Bronchial epithelial cell (primary cell): ENCODE measurements at regions not wholly inside any gene's neighbourhood (a gene's known extent, or its start where the extent isn't known, plus 50 kb on each side); places are given as distances from the start of the nearest gene placed in this dataset.

Experiments used
- DNase-seq: peaks from one replicate; pipeline ENCODE4 v3.0.0-alpha.2; 2010; ENCODE audit warnings: low read depth
- FAIRE-seq: peaks from 2 replicates; lab custom pipeline; 2011; peaks lifted over from hg19 to GRCh38; lab: Jason Lieb, UNC
- H3K27me3 ChIP-seq: 2 replicates; pipeline ENCODE4 v1.5.1; 2011; ENCODE audit warnings: low read length; ENCODE audit not compliant: control insufficient read depth, insufficient read depth
- H3K36me3 ChIP-seq: 2 replicates; pipeline ENCODE4 v1.5.1; 2011; ENCODE audit warnings: low read length; ENCODE audit not compliant: control insufficient read depth, insufficient read depth
- H3K4me3 ChIP-seq: 2 replicates; pipeline ENCODE4 v1.5.1; 2011; ENCODE audit warnings: mild to moderate bottlenecking, low read depth, low read length, control low read depth
- CTCF ChIP-seq: IDR thresholded peaks from 2 replicates; pipeline ENCODE4 v1.5.1; 2011; ENCODE audit warnings: mild to moderate bottlenecking, moderate library complexity, low read length, control low read depth, inconsistent platforms; ENCODE audit not compliant: insufficient read depth, severe bottlenecking

- Histone ChIP-seq H3K4me3 (no peak overlapping the region), H3K36me3 (no peaks in the 10 kb centered on the region), H3K27me3 (peaks cover 2% of the 10 kb centered on the region)
- TF ChIP-seq CTCF, result no peak
- no peak for DNase-seq
- FAIRE-seq, result no peak
These were observed 57.0 kb downstream of the SEC61G start for GRCh38 chr7:54701982-54702381.

- DNase-seq (no peak), FAIRE-seq (no peak)
- H3K4me3 ChIP-seq, result no peak overlapping the region
- no peak for TF ChIP-seq CTCF
- H3K36me3 ChIP-seq, result no peaks in the 10 kb centered on the region
- peaks cover 2% of the 10 kb centered on the region for H3K27me3 ChIP-seq
These were observed 59.3 kb downstream of the SEC61G start for GRCh38 chr7:54699715-54700114.

- H3K27me3 ChIP-seq, result peaks cover 2% of the 10 kb centered on the region
- no peak for FAIRE-seq
- no peak for TF ChIP-seq CTCF
These were observed 61.3 kb downstream of the SEC61G start for GRCh38 chr7:54697659-54698186.

GRCh38 chr7:54690892-54691291 lies 68.1 kb downstream of the SEC61G start:
- H3K27me3 ChIP-seq, result no peaks in the 10 kb centered on the region
- no peak for TF ChIP-seq CTCF
- no peaks in the 10 kb centered on the region for H3K36me3 ChIP-seq
- H3K4me3 ChIP-seq, result no peak overlapping the region
- DNase-seq (no peak), FAIRE-seq (no peak)

More at GRCh38 chr7:54697659-54698186, 61.3 kb downstream of the SEC61G start:
- no peak for DNase-seq
- Histone ChIP-seq H3K4me3 (no peak overlapping the region), H3K36me3 (no peaks in the 10 kb centered on the region)

GRCh38 chr7:54690050-54690443 lies 69.0 kb downstream of the SEC61G start:
- no peak overlapping the region for H3K4me3 ChIP-seq
- H3K36me3 ChIP-seq, result no peaks in the 10 kb centered on the region
- FAIRE-seq (peak; percentile 73), DNase-seq (no peak)
- TF ChIP-seq CTCF, result no peak
- H3K27me3 ChIP-seq, result no peaks in the 10 kb centered on the region
